ENCODE measurements at regions not wholly inside any gene's neighbourhood (a gene's known extent, or its start where the extent isn't known, plus 50 kb on each side); places are given as distances from the start of the nearest gene placed in this dataset.

GRCh38 chr14:83764656-83765599 lies 1765.0 kb upstream of the FLRT2 start:
- DNase-seq: no peak

DNA sequence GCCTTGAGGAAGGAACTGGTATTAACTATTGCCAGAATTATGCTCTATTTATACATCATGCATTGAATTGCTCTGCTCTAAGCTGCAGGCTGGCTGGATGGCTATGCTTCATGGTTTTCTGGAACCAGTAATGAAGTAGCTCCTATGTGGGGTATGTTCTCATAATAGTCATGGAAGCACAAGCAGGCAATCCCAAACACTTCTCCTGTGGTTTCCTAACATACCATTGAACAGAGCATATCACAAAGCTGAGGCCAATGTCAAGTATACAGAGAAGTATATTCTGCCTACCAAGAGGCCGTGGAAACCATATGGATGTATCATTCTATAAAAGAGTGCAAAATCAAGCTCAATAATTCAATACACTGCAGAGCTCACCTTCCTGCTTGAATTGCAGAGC lies 1752.4 kb upstream of the FLRT2 start:
- DNase-seq: no peak

GRCh38 chr14:83779266-83779665 lies 1750.7 kb upstream of the FLRT2 start:
- DNase-seq: no peak

DNA sequence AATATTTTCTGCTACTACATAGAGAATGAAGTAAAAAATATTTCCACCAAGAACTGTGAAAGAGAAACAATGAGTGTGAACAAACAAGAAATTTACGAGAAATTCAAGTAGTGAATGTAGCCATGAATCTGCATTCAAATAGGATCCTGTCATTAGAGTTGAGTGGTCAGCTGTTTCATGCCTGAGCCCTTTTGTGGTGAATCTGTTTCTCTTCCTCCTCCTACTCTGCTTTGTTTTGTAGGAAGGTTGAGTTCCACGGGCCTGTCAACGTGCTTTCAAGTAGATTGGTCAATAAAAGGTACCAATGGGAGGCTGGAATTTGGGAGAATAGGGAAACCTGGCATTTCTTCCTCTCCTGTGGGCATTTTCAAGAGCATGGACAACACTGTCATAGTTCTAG lies 1749.6 kb upstream of the FLRT2 start:
- peak; percentile 22 for DNase-seq

GRCh38 chr14:83798421-83798820 lies 1731.5 kb upstream of the FLRT2 start:
- no peak for DNase-seq

- DNase-seq: no peak
Measured at GRCh38 chr14:83799233-83799632, 1730.7 kb upstream of the FLRT2 start.

- DNase-seq: peak; percentile 70
Measured at GRCh38 chr14:83814896-83815295, 1715.0 kb upstream of the FLRT2 start.

- peak; percentile 12 for DNase-seq
Measured at GRCh38 chr14:83816761-83817160, 1713.2 kb upstream of the FLRT2 start.

DNA sequence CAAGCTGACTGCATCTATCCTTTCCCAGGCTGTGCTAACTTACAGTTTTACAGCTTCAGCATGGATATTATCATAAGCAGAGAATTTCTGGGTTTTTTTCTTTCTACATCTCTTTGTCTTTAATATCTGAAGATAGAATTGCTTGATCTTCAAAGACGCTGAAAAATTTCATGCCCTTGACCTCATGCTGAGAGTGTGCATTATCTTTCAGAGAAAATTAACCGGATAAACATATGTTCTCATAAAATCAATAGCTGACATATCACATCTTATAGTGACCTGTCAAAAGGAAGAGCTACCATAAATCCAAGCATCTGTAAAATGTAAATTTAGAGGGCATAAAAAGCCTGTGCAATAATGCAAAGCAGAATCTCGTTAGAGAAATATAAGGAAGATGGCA lies 1704.1 kb upstream of the FLRT2 start:
- DNase-seq: no peak

DNA sequence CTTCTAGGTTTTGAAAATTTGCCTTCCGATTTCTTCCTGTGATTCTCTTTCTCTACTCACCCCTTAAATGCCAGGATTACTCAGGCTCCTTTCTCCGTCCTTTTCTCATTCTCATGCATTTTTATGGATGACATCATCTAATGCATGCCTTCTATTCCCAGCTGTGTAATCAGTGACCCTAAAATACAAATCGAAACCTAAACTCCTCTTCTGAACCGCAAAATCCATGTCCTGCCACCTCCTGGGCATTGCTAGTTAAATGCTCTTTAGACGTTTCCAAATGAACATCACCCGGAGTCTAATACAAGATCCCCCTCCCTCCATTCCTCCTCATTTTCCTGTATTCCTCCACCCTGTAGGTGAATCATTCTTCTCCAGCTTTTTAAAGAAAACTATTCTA lies 1703.1 kb upstream of the FLRT2 start:
- DNase-seq: no peak

GRCh38 chr14:83827383-83827782 lies 1702.6 kb upstream of the FLRT2 start:
- no peak for DNase-seq

- no peak for DNase-seq
Measured at GRCh38 chr14:83828406-83828805, 1701.5 kb upstream of the FLRT2 start.

DNA sequence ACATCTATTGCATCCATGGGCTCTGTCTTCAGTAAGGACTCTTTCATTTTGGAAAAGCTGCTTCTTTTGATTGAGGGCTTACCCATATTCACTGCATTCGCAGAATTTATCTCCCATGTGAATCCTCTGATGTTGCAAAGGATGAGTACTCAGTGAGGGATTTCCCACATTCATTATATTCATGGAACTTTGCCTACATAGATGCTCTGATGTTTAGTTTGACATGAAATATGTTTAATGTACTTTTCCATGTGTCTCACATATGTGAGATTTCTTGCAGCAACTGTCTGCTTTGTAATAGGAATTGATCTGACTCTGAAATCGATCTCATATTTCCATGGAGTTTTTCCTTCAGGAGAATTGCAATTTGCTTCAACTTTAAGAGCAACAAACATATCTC lies 1699.6 kb upstream of the FLRT2 start:
- DNase-seq: no peak

DNA sequence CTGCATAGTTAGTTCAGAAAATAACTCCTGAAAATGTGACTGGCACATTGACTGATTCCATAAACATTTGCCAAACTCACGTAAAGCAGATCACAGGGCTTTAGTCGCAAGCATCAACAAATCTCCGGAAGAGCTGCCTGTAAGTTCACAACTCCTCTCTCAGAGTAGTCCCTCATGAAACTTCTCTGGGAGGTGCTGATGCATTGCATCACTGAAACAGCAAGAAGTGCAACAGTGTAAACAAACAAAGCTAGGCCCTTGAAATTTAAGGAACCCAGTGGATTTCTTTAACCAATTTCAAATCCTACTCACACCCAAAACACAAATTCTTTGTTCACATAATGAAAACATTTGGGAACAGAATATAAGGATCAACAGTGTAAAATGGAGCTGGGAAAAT lies 1691.7 kb upstream of the FLRT2 start:
- no peak for DNase-seq

DNA sequence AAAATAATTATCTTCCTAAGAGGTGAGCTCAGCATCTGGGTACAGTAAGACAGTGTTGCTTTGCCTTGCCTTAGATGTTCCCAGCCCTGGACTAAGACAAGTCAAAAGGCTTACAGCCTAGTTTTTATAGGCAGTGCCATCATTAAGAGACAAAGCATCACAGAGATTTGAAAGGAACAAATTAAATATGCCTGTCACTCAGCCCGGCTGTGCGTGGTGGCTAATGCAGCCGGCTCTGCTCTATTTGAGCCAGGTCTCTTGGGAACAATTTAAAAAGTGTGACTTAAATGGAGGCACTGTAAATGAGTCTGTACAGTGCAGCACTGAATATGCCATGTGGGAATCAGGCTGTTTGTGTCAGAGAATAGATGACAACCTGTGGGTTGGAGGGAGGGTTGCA lies 1687.4 kb upstream of the FLRT2 start:
- DNase-seq: no peak

DNA sequence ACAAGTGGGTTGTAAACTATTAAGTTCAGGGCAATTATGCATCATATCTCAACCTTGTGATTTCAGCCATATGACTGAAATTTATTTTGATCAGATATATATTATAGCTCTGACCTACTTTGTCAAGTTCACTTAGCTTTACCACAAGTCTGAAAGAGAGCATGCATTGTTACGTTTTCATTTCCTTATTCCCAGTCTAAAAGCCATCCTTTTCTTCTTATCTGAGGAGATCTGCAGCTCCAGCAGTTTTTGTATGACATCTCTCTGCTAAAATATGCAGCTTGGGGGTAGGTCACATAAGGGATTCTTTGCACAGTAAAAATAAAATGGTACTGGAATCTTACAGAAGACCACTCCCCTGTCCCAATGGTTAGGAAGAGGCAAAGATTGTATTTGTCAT lies 1682.8 kb upstream of the FLRT2 start:
- DNase-seq: no peak

DNA sequence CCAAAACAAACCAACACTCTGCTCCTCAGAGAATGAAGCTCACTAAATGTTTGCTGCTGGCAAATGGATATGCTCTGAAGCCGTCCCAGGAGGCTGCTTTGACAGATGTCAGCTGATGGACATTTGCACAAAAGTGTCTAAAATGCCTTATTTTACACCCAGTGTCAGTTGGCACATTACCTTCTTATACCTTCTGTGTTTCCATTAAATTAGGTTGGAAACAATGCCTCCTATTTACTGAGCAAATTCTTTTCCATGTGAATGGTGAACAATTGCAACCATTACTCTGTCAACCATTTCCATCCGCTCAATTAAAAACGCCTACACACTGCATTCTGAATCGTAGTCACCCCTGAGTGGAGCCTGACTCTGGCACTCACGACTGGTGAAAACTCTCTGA lies 1679.9 kb upstream of the FLRT2 start:
- no peak for DNase-seq

DNA sequence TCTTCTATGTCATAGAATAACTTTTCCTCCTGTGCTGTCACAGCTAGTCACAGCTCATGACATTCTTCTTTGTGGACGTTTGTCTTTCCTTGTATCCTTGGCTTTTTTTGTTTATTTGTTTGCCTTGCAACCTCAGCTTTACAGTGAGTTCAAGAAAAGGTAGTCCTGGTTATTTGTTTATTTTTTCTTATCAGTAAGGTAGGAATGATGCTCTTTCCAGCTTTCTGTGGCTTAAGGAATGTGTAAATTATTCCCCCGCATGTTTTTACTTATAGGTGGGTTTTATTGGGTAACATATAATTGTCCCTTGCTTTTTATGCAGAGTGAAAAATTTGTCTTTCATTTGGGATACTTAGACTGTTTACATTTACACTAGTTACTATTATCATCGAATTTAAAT lies 1673.6 kb upstream of the FLRT2 start:
- DNase-seq: no peak

- DNase-seq: no peak
Measured at GRCh38 chr14:83860631-83861155, 1669.3 kb upstream of the FLRT2 start.

DNA sequence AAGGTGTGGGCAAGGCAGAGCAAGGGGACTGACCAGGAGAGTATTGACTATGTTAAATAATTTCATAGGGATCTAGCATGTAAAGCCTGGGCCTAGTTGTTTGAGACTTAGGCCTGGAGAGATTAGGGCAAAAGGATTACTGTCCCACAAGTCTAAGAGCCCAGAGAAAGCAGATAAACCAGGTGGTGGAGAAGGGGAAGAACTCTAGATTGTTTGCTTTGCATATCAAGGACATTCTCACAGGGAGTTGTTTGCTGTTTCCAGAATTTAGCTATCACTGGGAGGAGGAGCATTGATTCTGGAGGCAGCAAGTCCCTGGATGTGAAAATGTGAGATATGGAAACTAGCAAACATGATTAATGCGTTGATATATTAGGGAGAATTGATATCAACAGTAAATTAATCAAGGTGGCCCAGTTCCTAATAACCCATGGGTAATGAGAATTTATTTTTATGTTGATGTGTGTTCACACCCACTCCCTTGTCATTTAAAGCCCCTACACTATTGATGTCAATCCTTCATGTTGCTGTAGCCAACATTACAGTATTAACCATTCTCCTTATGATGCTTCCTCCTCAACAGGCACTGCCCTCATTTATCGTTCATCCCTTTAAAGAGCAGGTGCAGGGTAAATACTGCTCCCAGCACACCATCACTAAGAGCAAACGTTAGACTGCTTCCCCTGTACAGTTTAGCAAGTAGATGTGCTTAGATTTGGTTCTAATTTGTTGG lies 1666.7 kb upstream of the FLRT2 start:
- DNase-seq: peak; percentile 10

DNA sequence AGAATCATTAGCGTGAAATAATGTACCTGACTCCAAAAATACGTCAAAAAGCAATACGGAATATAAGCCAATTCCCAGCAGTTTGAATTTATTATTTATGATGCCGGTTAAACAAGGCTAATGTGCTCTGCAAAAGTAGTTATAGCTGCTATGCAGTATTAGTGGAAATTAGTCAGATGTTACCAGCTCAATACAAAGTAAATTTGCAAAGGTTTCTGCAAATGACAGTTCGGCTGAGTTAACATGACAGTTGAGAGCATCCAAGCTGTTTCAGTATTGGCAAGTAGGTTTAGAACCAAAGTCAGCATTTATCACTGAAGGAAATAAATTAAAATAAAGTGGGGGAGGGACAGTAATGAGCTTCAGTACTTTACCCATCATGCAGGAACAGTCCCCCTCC lies 1665.8 kb upstream of the FLRT2 start:
- no peak for DNase-seq

DNA sequence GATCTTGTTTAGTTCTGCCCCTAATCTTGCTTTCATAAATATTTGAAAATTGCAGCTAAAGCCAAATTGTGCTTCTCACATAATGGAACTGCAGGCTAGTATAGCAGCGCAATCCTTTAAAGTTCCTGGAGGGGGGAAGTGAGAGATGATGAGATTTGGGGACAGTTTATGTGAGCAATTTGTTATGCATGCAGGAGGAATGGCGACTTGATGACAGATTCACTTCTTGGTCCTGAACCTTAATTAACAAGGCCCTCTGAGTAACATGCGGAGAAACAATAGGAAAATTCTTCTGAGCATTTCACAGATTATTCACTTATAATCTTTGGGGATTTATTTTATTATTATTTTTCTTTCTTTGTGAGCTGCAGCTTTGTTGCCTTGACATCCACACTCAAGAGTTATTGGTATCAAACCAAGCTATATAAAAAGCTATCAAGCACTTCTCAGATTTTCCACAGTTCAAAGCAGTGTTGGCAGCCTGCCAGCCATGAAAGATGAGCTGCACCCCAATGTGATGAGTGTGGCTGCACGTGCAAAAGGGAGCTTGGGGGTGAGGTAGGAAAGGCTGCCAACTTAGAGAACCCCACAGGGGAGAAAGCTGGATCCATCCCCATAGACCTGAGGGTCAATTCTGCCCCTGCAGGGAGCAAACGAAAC lies 1662.2 kb upstream of the FLRT2 start:
- DNase-seq: no peak

- DNase-seq: no peak
Measured at GRCh38 chr14:83870546-83871270, 1659.2 kb upstream of the FLRT2 start.

All from DMS53 (cell line).